CD4-positive, CD25-positive, alpha-beta regulatory T cell (primary cell): ENCODE measurements at regions not wholly inside any gene's neighbourhood (a gene's known extent, or its start where the extent isn't known, plus 50 kb on each side); places are given as distances from the start of the nearest gene placed in this dataset.

Experiments
- ATAC-seq, 2 donors: fragments of 150-1000 bp; cut with Tn5 transposase; one replicate each; pipeline ENCODE4 v1.10.0; 2021; ENCODE audit warnings: low read depth in 2 of 2, moderate number of reproducible peaks in 2 of 2, moderate library complexity in 1 of 2
- DNase-seq, 3 donors: peaks; one replicate each; pipeline versions ENCODE4 v3.0.0 to v3.0.0-alpha.2; 2012 to 2022; ENCODE audit warnings: mixed read lengths in 1 of 3
- H3K27ac ChIP-seq: one replicate; pipeline ENCODE4 v1.7.0; 2013; ENCODE audit warnings: mild to moderate bottlenecking, low read length; ENCODE audit not compliant: insufficient read depth, poor library complexity, severe bottlenecking
- H3K27me3 ChIP-seq: one replicate; pipeline ENCODE4 v1.7.0; 2013; ENCODE audit warnings: low read length; ENCODE audit not compliant: control insufficient read depth, insufficient read depth
- H3K36me3 ChIP-seq: one replicate; pipeline ENCODE4 v1.7.0; 2013; ENCODE audit warnings: mild to moderate bottlenecking, low read length, moderate library complexity; ENCODE audit not compliant: control insufficient read depth, insufficient read depth
- H3K4me1 ChIP-seq: 2 replicates; pipeline ENCODE4 v1.7.0; 2013; ENCODE audit warnings: mild to moderate bottlenecking, low read length; ENCODE audit not compliant: insufficient read depth, control insufficient read depth, poor library complexity, severe bottlenecking
- H3K4me3 ChIP-seq: one replicate; pipeline ENCODE4 v1.7.0; 2013; ENCODE audit warnings: low read depth, mild to moderate bottlenecking, low read length, moderate library complexity
- H3K9me3 ChIP-seq, 2 experiments: 1 replicate in 1 of 2; 2 replicates in 1 of 2; pipeline ENCODE4 v1.7.0; 2013; ENCODE audit warnings: low read length in 2 of 2, mild to moderate bottlenecking in 1 of 2, moderate library complexity in 1 of 2; ENCODE audit not compliant: control insufficient read depth in 2 of 2
- H3K27ac Mint-ChIP-seq, 3 donors: one replicate each; pipeline ENCODE4 v1.8.0; 2020 to 2022; ENCODE audit warnings: mild to moderate bottlenecking in 3 of 3, mixed read lengths in 3 of 3, moderate library complexity in 2 of 3
- H3K27me3 Mint-ChIP-seq: one replicate; pipeline ENCODE4 v1.8.0; 2022; ENCODE audit warnings: mild to moderate bottlenecking, mixed read lengths
- H3K36me3 Mint-ChIP-seq: one replicate; pipeline ENCODE4 v1.8.0; 2020; ENCODE audit warnings: mixed read lengths
- H3K4me1 Mint-ChIP-seq, 4 donors: one replicate each; pipeline ENCODE4 v1.8.0; 2020 to 2022; ENCODE audit warnings: mixed read lengths in 4 of 4, mild to moderate bottlenecking in 1 of 4
- H3K4me3 Mint-ChIP-seq, 4 donors: one replicate each; pipeline ENCODE4 v1.8.0; 2020 to 2022; ENCODE audit warnings: mild to moderate bottlenecking in 4 of 4, mixed read lengths in 4 of 4, moderate library complexity in 3 of 4
- H3K9me3 Mint-ChIP-seq, 7 donors: one replicate each; pipeline ENCODE4 v1.8.0; 2020 to 2022; ENCODE audit warnings: mixed read lengths in 7 of 7, mild to moderate bottlenecking in 3 of 7, moderate library complexity in 2 of 7

- H3K27me3 ChIP-seq: no peaks in the 10 kb centered on the region
- peaks cover 13% of the 10 kb centered on the region for H3K27me3 Mint-ChIP-seq
- no peak for DNase-seq
- H3K9me3 ChIP-seq: no peaks in the 10 kb centered on the region
- peak overlapping the region in 1 of 4 donors; percentile 29 for H3K4me3 Mint-ChIP-seq
- H3K9me3 Mint-ChIP-seq: peaks cover 0 to 9% (median 1%) of the 10 kb centered on the region in 7 donors
- no peak for ATAC-seq
- peaks cover 0 to 5% (median 0%) of the 10 kb centered on the region in 4 donors for H3K4me1 Mint-ChIP-seq
- H3K27ac ChIP-seq: no peak overlapping the region
- H3K4me1 ChIP-seq: no peaks in the 10 kb centered on the region
- H3K27ac Mint-ChIP-seq: no peak overlapping the region
- H3K36me3 Mint-ChIP-seq: no peaks in the 10 kb centered on the region
- H3K36me3 ChIP-seq: no peaks in the 10 kb centered on the region
- no peak overlapping the region for H3K4me3 ChIP-seq
Observed at GRCh38 chr12:116650585-116651087, 87.2 kb downstream of the SPRING1 start.

DNA sequence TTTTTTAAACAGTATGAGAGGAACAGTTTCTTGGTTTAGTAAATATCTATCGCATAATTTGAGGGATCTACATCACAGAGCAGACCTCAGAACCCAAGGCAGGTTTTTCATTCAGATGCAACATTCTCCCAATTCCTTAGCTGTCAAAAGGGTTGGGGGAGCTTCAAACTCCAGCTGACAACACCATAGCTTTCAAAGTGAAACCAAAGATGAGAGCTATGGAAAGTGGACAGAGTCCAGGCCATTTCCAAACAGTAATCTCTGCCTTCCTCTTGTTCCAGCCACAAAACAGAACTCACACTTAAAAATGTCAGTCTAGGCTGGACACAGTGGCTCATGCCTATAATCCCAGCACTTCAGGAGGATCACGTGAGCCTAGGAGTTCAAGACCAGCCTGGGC lies 87.8 kb downstream of the SPRING1 start:
- Mint-ChIP-seq H3K9me3 (peaks cover 0 to 10% (median 1%) of the 10 kb centered on the region in 7 donors), H3K4me1 (peaks cover 0 to 5% (median 0%) of the 10 kb centered on the region in 4 donors), H3K36me3 (no peaks in the 10 kb centered on the region), H3K27ac (no peak overlapping the region), H3K27me3 (peaks cover 17% of the 10 kb centered on the region), H3K4me3 (no peak overlapping the region)
- no peaks in the 10 kb centered on the region for H3K4me1 ChIP-seq
- H3K27me3 ChIP-seq: no peaks in the 10 kb centered on the region
- DNase-seq (no peak), ATAC-seq (no peak)
- H3K9me3 ChIP-seq: no peaks in the 10 kb centered on the region
- no peak overlapping the region for H3K27ac ChIP-seq
- H3K36me3 ChIP-seq: no peaks in the 10 kb centered on the region
- H3K4me3 ChIP-seq: no peak overlapping the region

- peaks cover 0 to 9% (median 2%) of the 10 kb centered on the region in 7 donors for H3K9me3 Mint-ChIP-seq
- no peak overlapping the region for H3K4me3 ChIP-seq
- H3K27ac Mint-ChIP-seq: no peak overlapping the region
- no peaks in the 10 kb centered on the region for H3K36me3 Mint-ChIP-seq
- H3K27me3 Mint-ChIP-seq: peaks cover 17% of the 10 kb centered on the region
- H3K4me1 ChIP-seq: no peaks in the 10 kb centered on the region
- H3K4me1 Mint-ChIP-seq: peaks cover 0 to 5% (median under 1%) of the 10 kb centered on the region in 4 donors
- ATAC-seq (no peak), DNase-seq (no peak)
- H3K36me3 ChIP-seq: no peaks in the 10 kb centered on the region
- H3K9me3 ChIP-seq: no peaks in the 10 kb centered on the region
- no peak overlapping the region for H3K4me3 Mint-ChIP-seq
- no peak overlapping the region for H3K27ac ChIP-seq
- no peaks in the 10 kb centered on the region for H3K27me3 ChIP-seq
Observed at GRCh38 chr12:116647813-116648212, 88.6 kb downstream of the MAP1LC3B2 start.

GRCh38 chr12:116646901-116647300 lies 87.7 kb downstream of the MAP1LC3B2 start:
- ATAC-seq (no peak), DNase-seq (no peak)
- Mint-ChIP-seq H3K27me3 (peaks cover 13% of the 10 kb centered on the region), H3K36me3 (no peaks in the 10 kb centered on the region), H3K4me1 (peaks cover 0 to 8% (median 3%) of the 10 kb centered on the region in 4 donors), H3K4me3 (no peak overlapping the region), H3K27ac (no peak overlapping the region), H3K9me3 (peaks cover 0 to 8% (median 3%) of the 10 kb centered on the region in 7 donors)
- Histone ChIP-seq H3K4me1 (no peaks in the 10 kb centered on the region), H3K27me3 (no peaks in the 10 kb centered on the region), H3K9me3 (no peaks in the 10 kb centered on the region), H3K27ac (no peak overlapping the region), H3K36me3 (no peaks in the 10 kb centered on the region), H3K4me3 (no peak overlapping the region)

- no peaks in the 10 kb centered on the region for H3K9me3 ChIP-seq
- H3K27me3 ChIP-seq: no peaks in the 10 kb centered on the region
- H3K4me3 ChIP-seq: no peak overlapping the region
- Mint-ChIP-seq H3K27ac (no peak overlapping the region), H3K27me3 (peaks cover 13% of the 10 kb centered on the region), H3K36me3 (no peaks in the 10 kb centered on the region), H3K4me3 (no peak overlapping the region), H3K9me3 (peaks cover 0 to 6% (median 3%) of the 10 kb centered on the region in 7 donors), H3K4me1 (peaks cover 0 to 8% (median 0%) of the 10 kb centered on the region in 4 donors)
- H3K27ac ChIP-seq: no peak overlapping the region
- no peaks in the 10 kb centered on the region for H3K36me3 ChIP-seq
- H3K4me1 ChIP-seq: no peaks in the 10 kb centered on the region
- no peak for ATAC-seq
- no peak for DNase-seq
Observed at GRCh38 chr12:116644806-116645205, 85.6 kb downstream of the MAP1LC3B2 start.

DNA sequence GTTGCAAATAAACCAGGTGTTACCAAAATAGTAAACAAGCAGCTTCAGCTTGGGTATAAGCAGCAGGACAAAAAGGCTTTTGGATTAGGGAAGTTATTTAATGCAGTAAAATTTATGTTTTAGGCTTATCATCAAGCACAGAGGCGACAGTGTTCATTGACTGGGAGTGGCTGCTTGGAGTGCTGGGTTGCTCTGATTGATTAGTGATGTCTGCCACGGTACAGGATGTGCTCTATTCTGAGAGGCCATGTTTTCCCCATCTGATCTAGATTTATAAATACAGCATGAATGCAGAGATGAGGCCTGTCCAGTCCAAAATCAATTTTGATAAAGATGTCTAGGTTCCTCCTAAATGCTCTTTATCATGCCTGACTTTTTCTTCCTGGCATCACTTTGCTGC lies 83.5 kb downstream of the MAP1LC3B2 start:
- Histone ChIP-seq H3K27ac (no peak overlapping the region), H3K9me3 (no peaks in the 10 kb centered on the region), H3K4me3 (no peak overlapping the region), H3K36me3 (no peaks in the 10 kb centered on the region), H3K4me1 (no peaks in the 10 kb centered on the region), H3K27me3 (no peaks in the 10 kb centered on the region)
- peaks cover 0 to 8% (median 0%) of the 10 kb centered on the region in 4 donors for H3K4me1 Mint-ChIP-seq
- H3K36me3 Mint-ChIP-seq: no peaks in the 10 kb centered on the region
- peaks cover 0 to 5% (median 2%) of the 10 kb centered on the region in 7 donors for H3K9me3 Mint-ChIP-seq
- ATAC-seq: no peak
- H3K4me3 Mint-ChIP-seq: no peak overlapping the region
- peak in 1 of 3 donors; percentile 6 for DNase-seq
- peaks cover 4% of the 10 kb centered on the region for H3K27me3 Mint-ChIP-seq
- no peak overlapping the region for H3K27ac Mint-ChIP-seq

GRCh38 chr12:116642106-116642505 lies 82.9 kb downstream of the MAP1LC3B2 start:
- Histone ChIP-seq H3K36me3 (no peaks in the 10 kb centered on the region), H3K4me3 (no peak overlapping the region), H3K27me3 (no peaks in the 10 kb centered on the region), H3K27ac (no peak overlapping the region), H3K4me1 (no peaks in the 10 kb centered on the region), H3K9me3 (no peaks in the 10 kb centered on the region)
- DNase-seq: no peak
- Mint-ChIP-seq H3K4me3 (no peak overlapping the region), H3K27me3 (peaks cover 4% of the 10 kb centered on the region), H3K36me3 (no peaks in the 10 kb centered on the region), H3K9me3 (peaks cover 0 to 5% (median 2%) of the 10 kb centered on the region in 7 donors), H3K27ac (no peak overlapping the region), H3K4me1 (peaks cover 0 to 8% (median 0%) of the 10 kb centered on the region in 4 donors)
- no peak for ATAC-seq

DNA sequence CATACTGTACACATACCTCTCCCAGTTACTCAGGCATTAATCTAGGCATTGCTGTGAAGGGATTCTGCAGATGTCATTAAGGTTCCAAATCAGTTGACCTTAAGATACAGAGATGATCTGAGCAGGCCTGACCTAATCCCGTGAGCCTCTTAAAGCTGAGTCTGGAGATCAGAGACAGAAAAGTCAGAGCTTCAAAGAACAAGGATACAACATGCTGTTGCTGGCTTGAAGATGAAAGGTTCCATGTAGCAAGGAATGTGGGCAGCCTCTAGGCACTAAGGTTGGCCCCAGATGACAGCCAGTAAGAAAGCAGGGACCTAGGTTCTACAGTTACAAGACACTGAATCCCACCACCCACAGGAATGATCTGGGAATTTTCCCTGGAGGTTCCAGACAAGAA lies 81.1 kb downstream of the MAP1LC3B2 start:
- DNase-seq: no peak
- Mint-ChIP-seq H3K27ac (no peak overlapping the region), H3K9me3 (peaks cover 0 to 5% (median 2%) of the 10 kb centered on the region in 7 donors), H3K4me3 (no peak overlapping the region), H3K27me3 (peaks cover 5% of the 10 kb centered on the region), H3K36me3 (no peaks in the 10 kb centered on the region), H3K4me1 (peaks cover 0 to 8% (median 2%) of the 10 kb centered on the region in 4 donors)
- no peak overlapping the region for H3K27ac ChIP-seq
- no peaks in the 10 kb centered on the region for H3K36me3 ChIP-seq
- peaks cover 3% of the 10 kb centered on the region for H3K27me3 ChIP-seq
- H3K9me3 ChIP-seq: no peaks in the 10 kb centered on the region
- ATAC-seq: no peak
- H3K4me1 ChIP-seq: no peaks in the 10 kb centered on the region
- no peak overlapping the region for H3K4me3 ChIP-seq
